Fibroblast of upper back skin (primary cell): ENCODE measurements at regions not wholly inside any gene's neighbourhood (a gene's known extent, or its start where the extent isn't known, plus 50 kb on each side); places are given as distances from the start of the nearest gene placed in this dataset.
"Not testable (repeated sequence)": the region's sequence is repeated elsewhere in the genome, so short reads cannot be mapped to it uniquely, and the experiment has no call there.

Source experiments
- DNase-seq: peaks from one replicate; pipeline ENCODE4 v3.0.0-alpha.2; 2013

DNA sequence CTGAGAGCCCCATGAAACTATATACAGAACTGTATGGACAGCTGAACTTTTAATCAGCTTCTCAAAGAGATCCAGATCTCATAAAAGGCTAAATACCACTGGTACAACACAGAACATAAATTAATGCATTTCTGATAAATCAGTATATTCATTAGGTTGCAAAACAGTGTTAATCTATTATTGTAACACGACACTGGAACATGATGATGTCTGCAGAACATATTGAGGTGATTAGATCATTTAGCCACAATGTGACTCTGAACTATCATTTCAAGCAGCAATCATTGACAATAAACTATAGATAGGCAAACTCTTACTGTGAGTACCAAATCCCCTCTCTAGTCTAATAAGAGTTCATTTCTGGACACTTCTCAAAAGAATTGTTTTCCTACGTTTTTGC is 50.3 kb downstream of the GASK1B start:
- DNase-seq: peak; percentile 30

DNA sequence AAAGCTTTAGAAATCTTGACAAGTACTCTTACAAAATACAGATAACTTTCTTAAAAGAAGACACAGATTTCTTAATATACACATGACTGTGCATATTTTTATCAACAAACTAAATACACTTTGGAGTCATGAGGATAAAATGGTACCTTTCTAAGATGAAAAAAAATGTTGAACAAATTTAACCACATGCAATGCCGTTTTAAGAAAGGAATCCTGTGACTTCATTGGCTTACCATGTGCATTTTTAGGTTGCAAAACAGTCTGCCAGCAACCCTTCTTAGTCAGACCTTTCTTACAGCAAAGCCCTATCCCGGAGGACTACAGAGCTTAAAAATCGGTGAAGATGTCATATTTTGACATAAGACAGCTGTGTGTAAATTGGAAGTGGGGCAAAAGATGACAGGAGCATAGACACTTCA is 51.7 kb downstream of the GASK1B start:
- DNase-seq: peak; percentile 99

DNA sequence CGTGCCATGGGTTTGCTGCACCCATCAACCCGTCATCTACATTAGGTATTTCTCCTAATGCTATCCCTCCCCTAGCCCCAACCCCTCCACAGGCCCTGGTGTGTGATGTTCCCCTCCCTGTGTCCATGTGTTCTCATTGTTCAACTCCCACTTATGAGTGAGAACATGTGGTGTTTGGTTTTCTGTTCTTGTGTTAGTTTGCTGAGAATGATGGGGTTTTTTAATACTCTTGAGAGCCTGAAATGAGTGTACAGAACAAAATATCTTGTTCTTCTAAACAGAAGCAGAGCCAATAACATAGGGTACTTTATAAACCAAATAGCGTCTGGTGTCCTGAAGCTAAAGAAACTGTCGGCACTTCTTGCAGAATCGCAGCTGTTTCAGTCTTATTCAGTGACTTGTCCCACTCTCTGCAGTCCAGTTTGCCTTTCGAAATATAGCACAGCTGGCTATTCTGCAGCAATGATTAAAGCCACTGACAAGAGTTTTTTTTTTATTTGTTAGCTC is 52.1 kb downstream of the GASK1B start:
- DNase-seq: peak; percentile 85

DNA sequence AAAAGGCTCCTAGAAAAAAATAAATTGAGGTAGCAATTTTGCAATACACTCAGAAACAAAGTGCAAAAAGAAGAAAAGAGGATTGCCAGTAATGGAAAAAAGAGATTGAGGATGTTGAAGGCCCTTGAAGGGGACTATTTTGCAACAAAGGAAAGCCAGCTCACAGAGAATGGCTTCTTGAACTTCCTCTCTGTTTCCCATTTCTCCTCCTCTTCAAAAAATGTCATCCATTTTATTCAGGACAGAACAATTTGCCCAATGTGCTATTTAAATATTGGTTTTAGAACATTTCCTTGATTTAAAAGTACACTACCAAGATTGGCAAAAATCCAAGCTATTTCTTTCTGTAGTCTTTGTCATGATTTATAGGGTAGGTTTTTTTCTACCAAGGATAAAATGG is 60.2 kb downstream of the GASK1B start:
- DNase-seq: no peak

DNA sequence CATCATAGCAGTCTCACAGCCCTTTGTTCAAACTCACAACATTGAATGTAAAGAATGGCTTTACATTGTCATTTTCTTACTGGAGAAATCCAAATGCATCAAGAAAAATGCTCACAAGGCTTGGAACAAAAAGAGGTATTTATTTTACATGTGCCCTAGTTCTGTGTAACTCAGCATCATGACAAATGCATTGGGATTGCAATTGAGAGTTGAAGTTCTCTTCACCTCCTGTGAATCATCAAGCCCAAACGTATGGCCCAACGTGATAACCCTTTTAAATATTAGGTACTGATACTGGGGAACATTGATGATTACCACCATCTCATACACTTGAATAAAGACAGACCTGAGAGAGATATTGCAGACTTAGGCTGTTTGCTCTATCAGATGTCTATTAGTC is 61.6 kb downstream of the GASK1B start:
- peak; percentile 6 for DNase-seq

DNA sequence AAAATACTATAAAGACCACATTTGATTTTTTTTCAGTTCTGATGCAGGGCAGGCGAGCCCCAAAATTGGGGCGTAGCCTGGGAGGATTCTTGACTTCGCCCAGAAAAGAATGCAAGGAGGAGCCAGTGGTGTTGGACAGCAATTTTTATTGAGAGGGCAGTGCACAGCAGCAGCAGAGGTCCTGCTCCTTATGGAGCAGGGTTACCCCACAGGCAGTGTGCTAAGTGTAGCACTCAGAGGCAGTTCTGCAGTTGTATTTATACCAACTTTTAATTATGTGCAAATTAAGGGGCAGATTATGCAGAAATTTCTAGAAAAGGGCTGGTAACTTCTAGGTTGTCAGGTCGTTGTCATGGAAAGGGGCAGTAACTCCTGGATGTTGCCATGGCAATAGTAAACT is 69.9 kb downstream of the GASK1B start:
- no peak for DNase-seq

DNA sequence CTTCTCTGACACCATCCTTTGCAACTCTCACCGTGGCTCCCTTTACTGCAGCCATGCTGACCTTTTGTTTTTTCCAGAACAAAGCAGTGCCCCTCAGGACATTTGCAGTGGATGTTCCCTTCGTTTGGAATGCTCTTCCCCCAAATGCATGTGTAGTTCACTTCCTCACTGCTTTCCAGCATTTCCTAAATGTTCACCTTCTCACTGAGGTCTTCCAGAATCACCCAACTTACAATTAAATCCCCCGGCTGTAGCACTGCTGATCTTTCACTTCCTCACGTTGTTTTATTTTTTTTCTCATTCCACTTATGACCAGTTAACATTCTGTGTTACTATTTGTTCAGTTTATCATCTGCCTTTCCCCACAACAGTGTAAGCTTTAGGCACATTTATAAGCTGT is 73.1 kb downstream of the GASK1B start:
- DNase-seq: no peak

DNA sequence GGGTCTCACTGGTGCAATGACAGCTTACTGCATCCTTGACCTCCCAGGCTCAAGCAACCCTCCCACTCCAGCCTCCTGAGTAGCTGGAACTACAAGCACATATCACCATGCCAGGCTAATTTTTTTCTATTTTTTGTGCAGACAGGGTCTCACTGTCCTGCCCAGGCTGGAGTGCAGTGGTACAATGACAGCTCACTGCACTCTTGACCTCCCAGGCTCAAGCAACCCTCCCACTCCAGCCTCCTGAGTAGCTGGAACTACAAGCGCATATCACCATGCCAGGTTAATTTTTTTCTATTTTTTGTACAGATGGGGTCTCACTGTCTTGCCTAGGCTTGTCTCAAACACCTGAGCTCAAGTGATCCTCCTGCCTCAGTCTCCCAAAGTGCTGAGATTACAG is 74.0 kb downstream of the GASK1B start:
- no peak for DNase-seq

DNA sequence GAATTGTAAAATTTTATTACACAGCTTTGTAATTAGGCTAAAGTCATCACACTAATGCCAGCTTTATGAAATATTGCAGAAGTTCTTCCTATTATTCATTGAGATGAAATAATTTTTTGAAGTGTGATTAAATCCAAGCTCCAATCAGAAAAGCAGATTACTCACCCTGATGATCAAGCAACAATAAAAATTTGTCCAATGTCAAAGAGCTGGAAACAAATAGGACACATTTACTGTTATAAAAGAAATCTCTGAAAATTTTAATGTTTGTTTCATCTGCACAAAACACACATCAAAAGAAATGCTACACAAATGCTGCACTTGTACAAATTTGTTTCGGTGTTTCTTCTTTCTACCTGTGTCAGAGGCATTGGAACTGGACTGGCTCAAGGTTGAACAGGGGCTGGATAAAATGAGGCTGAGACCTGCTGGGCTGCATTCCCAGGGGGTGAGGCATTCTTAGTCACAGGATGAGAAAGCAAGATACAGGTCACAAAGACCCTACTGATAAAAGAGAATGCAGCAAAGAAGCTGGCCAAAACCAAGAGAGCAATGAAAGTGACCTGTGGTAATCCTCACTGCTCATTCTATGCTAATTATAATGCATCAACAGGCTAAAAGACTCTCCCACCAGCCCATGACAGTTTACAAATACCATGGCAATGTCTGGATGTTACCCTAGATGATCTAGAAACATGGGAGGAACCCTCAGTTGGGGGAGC is 78.3 kb downstream of the GASK1B start:
- DNase-seq: peak; percentile 33

DNA sequence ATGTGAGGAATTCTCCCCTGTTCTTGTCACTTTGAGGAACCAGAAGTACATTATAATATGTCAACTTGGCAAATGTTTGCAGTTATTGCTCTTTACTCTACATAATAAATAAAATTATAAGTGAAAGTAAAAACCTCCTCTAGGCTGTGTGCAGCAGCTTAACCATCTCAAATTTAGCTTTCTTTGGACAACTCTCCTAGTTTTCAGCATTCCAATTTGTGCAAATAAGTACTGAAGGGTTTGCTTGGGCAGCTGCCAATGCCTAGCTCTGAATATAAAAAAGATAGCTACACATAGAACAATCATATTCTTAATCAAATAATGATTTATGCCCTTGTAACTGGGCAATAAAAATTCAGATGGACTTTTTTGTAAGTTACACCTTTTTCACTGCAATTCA is 82.5 kb downstream of the GASK1B start:
- peak; percentile 38 for DNase-seq

DNA sequence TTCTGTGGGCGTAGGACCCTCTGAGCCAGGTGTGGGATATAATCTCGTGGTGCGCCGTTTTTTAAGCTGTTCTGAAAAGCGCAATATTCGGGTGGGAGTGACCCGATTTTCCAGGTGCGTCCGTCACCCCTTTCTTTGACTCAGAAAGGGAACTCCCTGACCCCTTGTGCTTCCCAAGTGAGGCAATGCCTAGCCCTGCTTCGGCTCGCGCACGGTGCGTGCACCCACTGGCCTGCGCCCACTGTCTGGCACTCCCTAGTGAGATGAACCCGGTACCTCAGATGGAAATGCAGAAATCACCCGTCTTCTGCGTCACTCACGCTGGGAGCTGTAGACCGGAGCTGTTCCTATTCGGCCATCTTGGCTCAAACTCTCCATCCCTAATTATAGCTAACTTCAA is 82.9 kb downstream of the GASK1B start:
- DNase-seq: not testable (repeated sequence)

DNA sequence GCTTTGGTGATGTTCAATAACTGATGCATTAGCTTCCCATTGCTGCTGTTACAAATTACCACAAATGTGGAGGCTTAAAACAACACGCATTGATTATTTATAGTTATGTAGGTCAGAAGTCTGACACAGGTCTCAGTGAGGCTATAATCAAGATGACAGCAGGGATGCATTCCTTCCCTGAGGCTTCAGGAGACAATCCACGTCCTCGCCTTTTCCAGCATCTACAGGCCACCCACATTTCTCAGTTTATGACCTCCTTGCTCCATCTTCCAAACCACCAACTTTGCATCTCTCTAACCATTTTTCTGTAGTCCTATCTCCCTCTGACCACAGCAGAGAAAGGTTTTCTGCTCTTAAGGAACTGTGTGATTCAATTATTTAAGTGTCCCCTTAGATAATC is 92.5 kb downstream of the GASK1B start:
- DNase-seq: peak; percentile 42

DNA sequence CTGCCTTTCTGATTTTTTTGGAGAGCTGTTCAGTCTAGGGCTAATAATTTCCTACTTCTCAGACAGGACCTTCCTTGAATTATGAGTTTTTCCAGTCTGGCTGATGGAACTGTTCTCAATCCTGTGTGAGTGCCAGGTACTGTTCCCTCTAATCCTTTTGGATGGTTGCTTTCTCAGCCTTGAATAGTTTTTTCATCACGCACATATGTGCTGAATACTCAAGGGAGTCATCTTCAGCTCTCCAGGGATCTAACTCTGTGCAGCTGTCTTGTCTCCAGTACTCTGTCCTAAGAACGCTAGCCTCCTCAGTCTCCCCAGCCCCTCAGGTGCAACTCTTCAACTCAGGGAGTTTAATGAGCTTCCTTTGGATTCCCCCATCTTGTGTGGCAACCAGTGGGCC is 93.2 kb downstream of the GASK1B start:
- peak; percentile 79 for DNase-seq

DNA sequence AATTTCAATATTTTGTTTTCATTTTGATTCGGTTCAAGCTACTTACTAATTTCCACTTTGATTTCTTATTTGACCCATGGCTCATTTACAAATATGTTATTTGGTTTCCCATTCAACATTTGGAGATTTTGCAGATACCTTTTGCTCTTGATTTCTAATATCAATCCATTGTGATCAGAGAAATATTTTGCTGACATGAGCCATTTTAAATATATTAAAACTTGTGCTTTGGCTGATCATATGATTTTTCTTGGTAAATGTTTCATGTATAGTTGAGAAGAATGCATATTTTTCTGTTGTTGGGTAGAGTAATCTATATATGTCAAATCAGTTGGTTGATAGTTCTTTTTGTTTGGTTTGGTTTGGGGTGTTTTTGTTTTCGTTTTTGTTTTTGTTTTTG is 95.0 kb downstream of the GASK1B start:
- DNase-seq: no peak

DNA sequence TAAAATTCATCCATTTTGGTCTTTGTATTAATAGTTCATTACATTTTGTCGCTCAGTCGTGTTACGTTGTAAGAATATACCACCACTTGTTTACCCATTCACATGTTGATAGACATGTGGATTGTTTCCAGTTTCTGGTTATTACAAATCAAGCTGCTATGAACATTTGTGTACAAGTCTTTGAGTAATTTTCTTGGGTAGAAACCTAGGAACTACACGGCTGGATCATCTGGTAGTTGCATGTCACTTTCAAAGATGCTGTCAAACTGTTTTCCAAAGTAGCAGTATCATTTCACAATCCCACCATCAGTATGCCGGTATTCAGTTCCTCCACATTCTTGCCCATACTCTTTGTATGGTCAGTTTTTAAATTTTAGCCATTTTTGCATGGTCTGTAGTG is 98.0 kb downstream of the GASK1B start:
- no peak for DNase-seq

DNA sequence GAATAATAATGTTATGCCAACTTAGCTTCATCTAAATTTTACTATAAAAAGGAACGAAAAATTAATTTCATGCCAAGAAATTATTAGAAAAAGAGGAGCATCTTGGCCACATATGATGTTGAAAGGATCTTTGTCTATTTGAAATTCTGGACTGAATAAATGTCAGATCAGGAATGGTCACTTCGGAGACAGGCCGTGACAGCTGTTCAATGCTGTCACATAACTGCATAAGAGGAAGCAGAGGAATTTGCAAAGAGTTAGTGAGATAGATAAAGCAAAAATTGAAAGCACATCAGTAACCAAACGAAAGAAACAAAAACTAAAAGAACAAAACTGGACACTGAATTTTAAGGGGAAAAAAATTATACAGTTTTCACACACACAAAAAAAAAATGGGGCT is 100.9 kb downstream of the GASK1B start:
- DNase-seq: no peak

DNA sequence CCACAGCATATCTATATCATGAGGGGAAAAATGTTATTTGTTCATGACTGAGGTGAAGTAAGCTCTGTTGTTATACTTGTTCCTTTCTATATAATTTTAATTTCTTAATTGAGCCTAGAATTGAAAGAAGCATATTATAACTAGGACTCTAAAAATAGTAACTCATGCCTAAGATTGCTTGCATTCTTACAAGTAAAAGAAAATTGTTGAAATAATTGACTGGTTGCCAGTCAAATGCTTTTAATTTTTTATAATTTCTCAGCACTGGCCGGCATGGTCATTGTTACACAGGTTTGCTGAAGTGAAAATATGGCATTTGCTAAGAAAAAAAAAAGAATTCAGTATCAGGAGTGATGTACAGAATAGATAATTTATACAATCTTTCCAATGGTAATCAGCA is 104.8 kb downstream of the GASK1B start:
- DNase-seq: peak; percentile 67

DNA sequence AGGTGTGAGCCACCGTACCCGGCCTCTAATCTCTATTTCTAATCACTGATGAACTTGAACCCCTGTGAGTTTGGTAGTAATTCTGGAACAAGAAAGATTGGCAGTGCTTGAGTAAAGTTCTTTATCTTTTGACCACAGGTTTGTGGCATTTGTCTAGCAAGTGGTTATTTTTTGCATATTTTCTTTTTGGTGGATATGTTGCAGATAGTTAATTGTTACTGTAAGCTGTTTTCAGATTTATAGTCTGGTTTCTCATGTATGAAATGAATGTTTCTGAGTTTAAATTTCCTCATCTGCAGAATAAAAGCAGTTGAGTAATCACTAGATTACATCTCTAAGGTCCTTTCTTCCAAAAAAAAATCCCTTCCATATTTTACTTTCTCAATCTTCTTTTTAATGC is 105.2 kb downstream of the GASK1B start:
- peak; percentile 52 for DNase-seq

DNA sequence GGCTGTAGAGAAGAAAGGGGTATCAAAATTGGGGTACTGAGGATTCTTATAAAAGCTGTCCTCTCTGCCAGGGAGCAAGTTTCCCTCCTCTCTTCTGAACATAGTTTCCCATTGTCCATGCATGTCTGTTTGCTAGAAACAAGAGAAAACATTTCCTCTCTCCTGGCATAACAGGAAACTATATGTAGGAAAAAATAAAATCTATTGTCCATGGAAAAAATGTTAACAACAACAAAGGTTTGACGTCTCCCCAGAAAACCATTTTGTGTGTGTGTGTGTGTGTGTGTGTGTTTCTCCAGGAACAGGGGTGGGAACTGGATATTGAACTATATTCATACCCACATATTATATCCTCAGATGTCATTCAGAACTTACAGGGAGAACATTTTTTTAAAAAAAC is 107.2 kb downstream of the GASK1B start:
- no peak for DNase-seq

DNA sequence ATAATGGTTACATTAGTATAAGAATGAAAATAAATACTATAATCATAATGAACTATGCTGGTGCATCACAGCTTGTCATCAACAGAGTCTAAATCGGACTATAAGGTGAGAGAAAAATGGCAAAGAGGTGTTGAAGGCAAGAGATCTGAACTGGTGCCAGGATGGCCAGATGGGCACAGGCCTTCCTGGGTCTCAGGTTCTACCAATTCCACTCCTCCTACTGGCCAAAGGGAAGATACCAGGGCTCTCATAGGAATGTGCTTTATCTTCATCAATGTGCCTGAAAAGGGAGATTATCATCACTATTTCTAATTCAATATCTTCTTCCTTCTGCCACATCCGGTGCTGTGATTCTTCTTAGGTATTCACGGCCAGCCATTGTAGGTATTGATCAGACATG is 107.6 kb downstream of the GASK1B start:
- no peak for DNase-seq

DNA sequence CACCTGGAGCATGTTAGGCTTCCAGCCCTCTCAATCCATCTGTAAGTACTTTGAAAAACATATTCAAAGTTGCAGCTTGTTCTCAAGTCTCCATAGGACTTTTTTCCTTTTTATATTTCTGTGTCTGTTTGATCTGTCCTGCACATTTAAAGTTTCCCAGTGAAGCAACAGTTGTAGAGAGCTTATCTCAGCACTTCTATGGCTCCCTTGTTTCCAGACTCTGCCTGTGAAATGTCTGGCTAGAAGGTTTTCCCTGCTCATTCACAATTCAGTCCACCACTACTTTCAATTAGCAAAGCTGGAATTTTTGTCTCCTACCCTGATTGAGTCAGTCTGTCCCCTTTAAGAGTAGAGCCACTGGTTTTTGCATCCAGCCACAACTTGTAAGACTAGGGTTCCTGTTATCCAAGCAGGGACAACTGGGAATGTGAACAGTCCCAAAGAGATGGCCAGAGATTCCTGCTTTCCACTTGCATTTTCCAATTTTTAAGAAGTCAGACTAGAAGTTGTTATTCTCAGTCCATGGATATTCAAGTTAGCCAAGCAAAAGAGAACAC is 116.1 kb downstream of the GASK1B start:
- no peak for DNase-seq

DNA sequence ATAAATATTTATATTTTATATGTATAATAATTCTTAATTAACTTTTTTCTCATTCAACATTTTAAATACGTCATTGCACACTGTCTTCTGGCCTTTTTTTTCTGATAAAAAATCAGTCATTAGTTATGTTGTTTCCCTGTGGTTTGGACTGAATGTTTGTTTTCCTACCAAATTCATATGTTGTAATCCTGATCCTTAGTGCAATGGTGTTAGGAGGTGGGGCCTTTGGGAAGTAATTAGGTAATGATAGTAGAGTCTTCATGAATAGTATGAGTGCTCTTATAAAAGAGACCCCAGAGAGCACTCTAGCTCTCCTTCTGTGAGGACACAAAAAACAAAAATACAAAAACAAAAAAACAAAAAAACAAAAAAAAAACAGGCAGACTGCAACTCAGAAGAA is 117.2 kb downstream of the GASK1B start:
- DNase-seq: no peak

DNA sequence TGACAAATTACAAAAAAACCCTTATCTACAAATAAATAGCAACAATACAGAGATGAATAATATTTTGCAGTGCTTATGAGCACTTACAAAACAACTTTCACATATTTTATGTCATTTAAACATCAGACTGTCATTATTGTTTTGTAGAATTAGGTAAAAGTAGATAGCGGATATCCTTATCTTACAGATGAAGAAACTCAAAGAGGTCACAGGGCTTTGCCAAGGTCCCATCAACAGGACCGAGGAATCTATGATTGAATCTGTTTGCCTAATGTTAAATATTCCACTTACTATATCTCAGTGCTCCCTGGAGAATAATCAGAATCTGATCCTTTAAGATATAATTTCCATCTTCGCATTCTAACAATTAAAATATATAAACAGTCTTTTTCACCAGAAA is 119.0 kb downstream of the GASK1B start:
- no peak for DNase-seq

DNA sequence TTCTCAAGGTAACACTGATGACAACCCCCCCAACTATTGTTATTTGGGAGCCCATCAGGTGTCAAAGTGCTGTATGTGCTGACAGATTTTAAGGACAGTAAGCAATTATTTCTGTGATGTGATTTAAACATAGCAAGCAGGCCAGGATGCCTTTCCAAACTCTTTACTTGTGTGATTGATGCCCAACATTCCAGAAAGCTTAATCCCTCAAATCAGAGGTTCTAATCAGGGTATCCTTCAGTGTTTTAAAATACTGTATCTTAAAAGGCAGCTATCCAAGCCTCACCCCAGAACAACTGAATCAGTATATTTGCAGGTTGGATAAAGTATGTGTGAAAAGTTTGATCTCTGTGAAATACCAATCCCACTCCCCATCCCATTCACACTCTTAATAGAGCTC is 119.7 kb downstream of the GASK1B start:
- DNase-seq: peak; percentile 57
